ENCODE measurements at regions not wholly inside any gene's neighbourhood (a gene's known extent, or its start where the extent isn't known, plus 50 kb on each side); places are given as distances from the start of the nearest gene placed in this dataset.

DNA sequence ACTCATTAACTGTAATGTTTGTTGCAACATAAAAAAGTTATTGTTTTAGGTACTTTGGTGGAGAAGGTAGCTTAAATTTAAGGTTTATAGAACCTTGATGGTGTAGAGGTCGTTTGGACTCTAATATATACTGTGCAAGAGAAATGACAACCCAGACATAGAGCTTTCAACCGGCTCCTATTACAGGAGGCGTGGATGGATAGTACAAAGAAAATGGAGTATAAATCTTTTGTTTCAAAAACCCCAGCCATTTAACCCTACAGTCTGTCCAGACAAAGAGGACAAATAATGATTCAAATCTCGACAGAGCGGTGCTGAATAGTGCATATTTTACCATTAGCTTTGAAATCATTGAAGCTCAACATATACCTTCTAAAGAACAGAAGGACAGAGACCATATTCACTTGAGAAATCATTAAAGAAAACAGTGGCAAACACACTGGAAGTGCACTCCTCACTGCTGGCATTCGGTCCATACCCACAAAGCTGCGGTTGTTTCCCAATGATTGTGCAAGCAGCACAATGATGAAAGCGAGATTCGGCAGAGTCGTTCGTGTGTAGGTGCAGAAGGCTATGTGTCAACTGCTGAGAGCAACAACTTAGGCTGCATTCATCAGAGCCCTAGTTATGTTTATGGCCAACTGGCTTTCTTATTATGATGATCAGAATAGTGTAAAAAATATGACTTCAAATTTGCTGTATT, 688.6 kb downstream of the NOVA1 start:
- DNase-seq (no peak), ATAC-seq (no peak)
- intact Hi-C loops (cut with DNase I): no loop called here

DNA sequence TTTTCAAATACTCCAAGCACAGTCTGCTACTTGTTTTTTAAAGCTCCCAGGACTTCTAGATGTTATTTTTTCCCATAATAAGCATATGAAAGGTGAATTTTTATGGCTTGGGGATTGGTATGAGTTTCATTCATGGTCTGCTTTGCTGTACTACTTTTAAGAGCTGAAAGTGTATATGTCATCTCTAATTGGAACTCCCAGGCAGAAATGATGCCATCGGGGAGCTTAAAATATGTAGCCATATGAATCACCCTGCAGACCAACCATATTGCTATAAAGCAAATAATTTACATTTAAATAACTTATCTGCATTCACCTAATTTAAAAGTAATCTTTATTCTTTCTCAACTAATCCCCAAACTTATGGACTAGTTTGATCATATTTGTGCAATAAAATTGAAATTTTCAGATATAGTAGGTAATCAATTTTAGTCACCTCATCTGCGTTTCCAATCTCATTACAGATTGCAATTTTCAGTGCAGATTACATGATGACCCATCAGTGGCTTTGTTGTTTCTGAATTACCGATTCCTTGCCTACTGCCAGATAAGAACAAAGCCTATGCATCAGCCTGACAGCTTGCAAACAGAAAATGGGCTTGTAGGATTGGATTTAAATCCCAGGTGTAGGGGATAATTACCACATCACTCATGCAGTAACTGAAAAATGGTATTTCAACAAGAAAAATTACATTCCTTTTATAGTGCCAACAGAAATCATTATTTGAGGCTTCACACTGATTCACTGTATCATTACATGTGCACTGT, 689.4 kb downstream of the NOVA1 start:
- intact Hi-C loops (cut with DNase I): no loop called here
- DNase-seq (no peak), ATAC-seq (no peak)

DNA sequence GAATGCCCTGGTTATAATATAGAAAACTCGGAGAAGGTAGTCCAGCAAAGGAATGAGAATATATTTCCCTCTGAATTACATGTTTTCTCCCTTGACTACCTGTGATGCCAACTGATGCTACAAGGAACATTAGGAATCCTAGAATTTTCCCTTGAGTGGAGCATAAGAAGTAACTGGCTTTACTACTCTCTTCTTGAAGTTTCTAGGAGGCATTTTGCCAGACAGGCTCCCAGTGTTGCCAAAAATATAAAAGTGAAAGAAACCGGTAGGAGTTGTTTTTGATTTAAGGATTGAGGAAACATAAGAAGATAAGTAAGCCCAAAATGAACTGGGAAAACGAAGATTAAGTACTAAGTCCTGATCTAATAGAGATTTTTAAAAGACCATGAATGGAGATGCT, 693.4 kb downstream of the NOVA1 start:
- ATAC-seq: no peak
- intact Hi-C loops (cut with DNase I): no loop called here
- no peak for DNase-seq

DNA sequence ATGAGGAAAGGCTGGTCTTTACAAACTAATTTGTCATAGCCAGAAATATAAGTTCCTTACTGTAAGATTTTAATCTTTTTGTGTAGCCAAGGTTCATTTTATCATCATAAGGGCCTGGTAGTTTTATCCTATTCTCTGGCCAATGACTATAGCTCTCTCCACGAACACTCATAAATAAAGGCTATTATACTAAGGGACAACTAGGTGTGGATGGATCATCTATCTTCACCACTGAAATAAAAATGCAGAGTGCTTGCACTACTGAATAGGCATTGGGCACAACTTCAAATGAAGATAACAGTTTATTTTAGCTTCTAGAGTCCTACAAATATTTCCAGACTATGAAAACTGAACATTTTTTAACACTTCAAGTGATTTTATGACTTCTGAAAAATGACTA, 698.6 kb downstream of the NOVA1 start:
- intact Hi-C loops (cut with DNase I): no loop called here
- ATAC-seq (no peak), DNase-seq (no peak)

DNA sequence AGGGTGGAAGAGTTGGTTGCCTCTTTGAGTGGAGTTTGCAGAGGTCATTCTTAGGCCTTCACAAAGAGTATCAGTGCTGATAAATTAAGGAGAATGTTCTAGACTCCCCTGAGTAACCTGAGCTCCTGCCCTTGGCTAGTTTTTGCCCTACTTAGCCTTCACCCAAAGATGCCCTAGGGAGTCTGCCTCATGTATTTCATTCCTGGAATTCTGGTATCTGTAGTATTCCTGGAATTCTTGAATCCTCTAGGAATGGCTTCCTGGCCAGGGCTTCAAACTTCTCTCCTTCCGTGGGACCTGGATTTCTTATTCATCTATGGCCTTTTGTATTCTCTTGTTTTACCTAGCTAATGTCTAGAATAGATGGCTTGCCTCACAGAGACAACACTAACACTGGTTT, 701.1 kb downstream of the NOVA1 start:
- intact Hi-C loops (cut with DNase I): no loop called here
- ATAC-seq (no peak), DNase-seq (no peak)

DNA sequence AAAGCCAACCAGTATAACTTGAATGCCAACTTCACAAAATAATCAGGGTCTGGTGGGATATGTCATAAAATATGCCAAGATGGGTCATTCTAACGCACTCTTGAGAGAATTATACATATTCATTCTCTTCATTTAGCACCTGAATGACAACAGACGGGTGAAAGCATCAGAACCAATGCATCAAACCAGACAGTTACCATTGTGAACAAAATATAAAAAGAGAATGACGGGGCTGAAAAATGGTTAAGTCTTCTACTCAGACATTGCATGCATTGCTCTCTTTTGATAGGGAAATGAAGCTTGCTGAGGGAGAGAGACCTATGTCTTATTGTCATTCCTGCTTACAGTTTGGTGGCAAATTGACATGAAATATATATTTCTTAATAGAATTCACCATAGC, 702.1 kb downstream of the NOVA1 start:
- intact Hi-C loops (cut with DNase I): no loop called here
- ATAC-seq: no peak
- DNase-seq: no peak

DNA sequence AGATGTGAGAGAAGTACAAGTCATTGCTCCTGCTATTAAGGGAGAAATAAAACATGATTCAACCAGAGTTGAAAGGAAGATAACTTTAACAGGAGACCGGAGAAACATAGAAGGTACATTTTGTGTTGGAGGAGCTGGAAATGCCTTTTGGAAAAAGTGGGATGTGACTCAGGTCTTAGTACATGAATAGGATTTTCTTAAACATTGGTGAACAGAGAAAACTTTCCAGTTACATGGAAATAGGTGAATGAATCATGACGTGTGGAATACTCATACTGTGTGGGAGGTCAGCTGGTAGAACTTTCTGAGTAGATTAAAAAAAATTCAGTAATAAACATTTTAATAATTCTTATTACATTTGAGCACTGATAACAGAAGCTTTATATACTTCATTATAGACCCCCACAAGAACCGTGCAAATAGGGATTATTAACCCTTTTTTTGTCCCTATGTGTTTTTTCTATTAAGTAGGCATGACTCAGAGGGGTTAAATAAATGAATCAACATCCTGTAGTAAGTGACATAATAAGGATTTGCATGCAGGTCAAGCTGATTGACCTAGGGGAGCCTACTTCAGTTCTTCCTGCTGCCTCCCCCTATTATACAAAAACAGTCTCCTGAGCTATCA, 710.5 kb downstream of the NOVA1 start:
- ATAC-seq: no peak
- intact Hi-C loops (cut with DNase I): no loop called here
- DNase-seq: no peak

DNA sequence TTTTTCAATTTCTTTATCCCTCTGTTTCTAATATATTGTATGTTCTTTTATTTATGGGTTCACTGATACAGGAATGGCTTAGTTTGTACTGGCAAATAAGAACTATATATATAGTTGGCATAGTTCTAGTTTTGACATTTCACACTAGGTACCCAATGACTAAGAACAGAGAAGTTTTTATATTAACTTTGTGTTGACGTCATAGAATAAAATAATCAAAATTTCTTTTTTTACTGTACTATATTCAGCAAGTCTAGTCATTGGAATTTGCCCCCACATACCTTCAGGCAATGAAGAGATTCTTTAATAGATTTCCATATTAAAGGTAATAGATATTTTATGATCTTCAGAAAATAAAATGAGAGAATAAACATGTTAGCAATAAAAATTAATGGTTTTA, 713.2 kb downstream of the NOVA1 start:
- intact Hi-C loops (cut with DNase I): no loop called here
- ATAC-seq (no peak), DNase-seq (no peak)

DNA sequence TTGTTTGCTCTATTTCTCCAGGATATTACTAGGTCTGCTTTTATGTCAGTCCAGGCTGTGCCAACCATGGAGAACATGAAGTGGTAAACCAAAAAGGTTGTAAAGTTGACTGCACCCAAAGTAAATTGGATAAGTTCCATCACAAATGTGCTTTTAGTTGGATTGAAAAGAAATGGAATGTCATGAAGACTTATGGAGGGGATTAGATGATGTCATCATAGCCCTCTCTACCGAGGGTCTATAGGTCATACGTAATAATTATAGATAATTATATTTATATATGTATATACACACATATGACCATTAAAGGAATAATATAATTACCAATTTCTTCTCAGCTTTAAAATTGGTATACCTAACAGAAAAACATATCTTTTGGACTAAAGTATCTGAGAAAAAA, 714.9 kb downstream of the NOVA1 start:
- DNase-seq (no peak), ATAC-seq (no peak)
- intact Hi-C loops (cut with DNase I): no loop called here

DNA sequence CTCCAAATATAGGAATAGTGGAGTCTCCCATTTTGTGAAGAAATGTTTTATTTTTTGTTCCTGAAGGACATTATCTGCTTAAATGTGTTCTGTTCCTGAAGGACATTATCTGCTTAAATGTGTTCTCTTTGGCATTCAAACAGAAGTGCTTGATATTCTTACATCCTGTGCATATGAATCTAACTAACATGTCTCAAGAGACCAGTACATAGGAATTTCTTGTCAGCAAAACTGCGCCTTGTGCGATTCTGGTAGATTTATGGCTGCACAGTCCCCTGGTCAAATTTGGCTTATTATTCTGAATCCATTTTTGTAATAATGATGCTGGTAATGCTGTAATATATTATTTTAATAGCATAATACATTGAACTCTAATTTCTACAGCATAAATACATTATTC, 722.4 kb downstream of the NOVA1 start:
- intact Hi-C loops (cut with DNase I): no loop called here
- DNase-seq (no peak), ATAC-seq (no peak)

DNA sequence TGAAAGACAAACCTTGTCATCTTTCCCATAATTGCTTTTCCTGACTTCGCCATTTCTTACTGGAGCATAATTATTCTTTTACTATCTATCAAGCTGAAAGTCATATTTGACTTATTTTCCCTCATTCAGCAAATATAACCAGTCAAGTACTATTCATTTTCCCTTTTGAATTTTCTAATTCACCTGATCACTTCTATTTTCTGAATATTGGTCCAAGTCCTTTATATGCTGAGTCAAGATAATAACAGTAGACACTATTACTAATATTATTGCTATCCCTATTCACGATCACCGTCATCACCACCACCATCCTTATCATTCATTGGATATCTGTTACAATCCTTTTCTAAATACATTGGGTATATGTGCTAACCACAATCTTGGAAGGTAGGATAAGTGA, 728.0 kb downstream of the NOVA1 start:
- DNase-seq: no peak
- intact Hi-C loops (cut with DNase I): no loop called here
- ATAC-seq: no peak

DNA sequence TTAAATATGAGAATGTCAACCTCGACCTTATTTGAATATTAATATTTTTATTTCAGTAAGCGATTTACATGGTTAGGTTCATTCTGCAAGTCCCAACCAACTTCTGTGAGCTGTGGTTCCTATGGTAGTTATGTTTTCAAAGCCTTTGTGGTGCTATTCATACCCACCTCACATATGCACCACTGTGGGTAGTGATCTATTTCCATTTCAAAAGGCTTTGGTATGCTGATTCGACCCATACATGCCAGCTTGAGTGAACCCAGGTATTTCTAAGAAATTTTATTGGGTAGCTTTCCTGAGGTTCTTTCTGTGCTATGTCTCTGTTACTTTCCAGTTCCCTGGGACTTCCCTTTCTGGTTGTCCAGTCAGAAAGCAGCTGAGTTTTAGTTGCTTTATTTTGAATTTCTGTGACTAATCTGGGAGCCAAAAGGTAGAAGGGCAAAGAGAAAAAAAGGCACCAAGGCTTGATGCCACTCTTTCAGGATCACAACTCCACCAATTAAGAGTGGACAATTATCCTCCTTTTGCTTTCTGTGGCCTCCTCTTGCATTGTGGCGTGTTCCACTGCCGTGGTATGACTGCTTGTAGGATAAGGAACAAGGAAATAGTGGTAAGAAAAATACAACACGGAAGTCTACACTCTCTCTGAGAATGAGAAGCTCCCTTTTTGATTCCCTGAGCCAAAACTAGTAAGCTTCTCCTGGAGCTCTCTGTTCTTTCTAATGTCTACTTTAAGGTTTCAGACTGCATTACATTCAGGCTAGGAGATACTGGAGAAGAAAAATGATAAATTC, 729.1 kb downstream of the NOVA1 start:
- intact Hi-C loops (cut with DNase I): no loop called here
- DNase-seq (no peak), ATAC-seq (no peak)

DNA sequence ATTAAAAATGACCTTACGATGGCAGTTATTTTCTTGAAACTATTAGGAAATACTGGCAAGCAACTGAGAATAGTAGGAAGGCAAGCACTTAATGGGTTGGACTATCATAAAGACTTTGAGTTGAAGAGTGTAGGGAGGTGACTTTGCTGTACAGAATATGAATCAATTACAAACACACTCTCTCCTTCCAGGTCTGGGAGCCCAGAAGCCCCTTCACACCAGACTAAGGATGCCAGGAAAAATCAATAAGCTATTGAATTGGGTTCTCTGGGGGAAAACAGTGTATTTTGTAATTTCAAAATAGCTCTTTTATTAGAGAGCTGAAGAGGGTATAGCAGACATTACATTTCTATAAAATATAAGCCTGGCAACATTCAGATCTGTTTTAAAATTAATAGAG, 736.4 kb downstream of the NOVA1 start:
- ATAC-seq (no peak), DNase-seq (no peak)
- intact Hi-C loops (cut with DNase I): no loop called here

DNA sequence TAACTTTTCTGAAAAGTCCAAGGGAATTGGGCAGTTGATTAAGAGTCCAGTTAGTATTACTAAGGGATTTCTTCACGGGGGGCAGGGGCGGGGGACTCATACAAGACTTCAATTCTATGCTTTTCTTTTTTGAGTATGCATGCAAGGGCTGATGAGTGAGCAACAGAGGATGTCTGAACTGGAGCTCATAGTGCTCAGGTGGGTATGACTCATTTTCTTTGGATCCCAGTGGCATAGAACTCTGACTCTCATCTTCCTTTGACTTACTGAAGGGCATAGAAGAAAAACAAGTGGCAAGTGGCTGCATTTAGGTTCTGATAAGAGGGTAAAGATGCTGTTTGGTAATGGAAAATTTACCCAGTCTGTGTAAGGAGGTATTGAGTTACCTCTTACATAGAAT, 749.2 kb downstream of the NOVA1 start:
- DNase-seq (no peak), ATAC-seq (no peak)
- intact Hi-C loops (cut with DNase I): no loop called here

DNA sequence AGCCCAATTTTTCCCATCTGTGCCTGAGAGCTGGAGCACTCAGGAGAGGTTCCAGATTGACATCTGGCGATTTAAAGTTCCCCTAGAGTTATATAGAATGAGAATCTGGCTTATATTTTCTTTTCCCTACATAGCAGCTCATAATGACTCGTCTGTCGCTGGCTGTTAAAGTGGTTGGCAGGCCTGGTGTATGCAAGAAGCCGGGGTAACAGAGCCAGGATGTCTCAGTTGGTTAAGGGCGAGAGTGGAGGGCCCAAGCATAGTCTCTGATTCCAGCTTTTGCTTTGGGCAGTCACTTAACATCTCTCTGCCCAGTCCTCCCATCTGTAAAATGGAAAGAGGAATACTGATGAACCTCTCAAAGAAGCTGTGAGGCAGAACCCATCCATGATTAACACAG, 751.6 kb downstream of the NOVA1 start:
- intact Hi-C loops (cut with DNase I): no loop called here
- ATAC-seq (no peak), DNase-seq (no peak)

DNA sequence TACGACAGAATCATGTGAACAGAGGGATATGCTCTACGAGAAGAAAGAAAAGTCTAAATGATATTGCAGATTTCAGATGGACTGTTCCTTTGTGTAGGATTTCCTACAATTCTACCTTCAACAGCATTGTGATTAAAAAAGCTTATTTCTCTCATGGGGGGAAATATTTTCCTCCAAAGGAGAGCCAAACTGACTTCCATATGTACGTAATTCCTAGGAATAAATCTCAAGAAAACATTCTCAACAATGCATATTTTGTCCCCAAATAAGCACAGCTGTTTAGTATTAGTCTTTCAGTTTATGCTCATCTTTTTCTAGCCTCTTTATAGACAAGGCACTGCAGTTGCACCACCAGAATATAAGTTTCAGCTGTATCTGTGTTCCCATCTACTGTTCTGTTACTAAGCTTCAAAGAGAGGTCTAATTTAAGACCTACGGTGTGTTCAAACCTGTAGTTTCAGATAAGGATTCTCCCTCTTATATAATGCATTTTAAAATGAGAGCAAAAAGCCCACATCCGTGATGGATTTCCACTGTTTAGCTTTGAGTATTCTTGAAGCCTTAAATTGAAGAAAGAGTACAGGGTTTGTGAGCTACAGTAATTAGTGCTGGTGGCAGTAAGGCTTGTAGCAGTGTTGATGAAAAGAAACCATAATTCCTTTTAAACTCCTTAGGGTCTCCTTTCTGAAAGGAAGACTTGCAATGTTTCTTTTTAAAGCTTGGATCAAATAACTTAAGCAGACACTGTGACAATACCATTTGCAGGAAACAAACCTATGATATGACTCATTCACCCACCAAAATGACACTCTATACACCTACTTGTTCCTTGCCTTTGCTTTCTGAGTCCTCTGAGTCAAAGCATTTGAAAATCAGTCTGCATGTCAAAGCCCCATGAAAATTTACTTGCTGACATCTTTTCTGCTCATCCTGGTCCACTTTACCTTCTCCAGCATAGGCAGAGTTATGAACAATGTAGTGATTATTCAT, 754.1 kb downstream of the NOVA1 start:
- intact Hi-C loops (cut with DNase I): no loop called here
- ATAC-seq (no peak), DNase-seq (no peak)

DNA sequence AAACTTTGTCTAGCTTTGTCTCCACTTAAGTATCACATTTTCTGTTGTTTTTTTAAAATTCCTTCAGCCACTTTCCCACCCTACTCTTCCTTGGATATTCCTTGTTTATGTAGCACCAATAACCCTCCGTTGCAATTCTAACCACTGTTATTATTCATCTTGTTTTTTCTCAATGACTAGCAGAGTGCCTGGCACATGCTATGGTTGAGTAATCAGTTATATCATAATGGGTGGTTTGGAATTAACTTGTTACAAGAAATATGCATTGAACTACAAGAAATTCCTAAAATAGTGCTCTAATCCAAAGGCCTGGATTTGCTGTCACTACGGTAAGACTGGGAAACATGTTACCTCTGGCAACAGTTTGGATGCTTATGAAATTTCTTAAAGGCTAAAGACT, 756.6 kb downstream of the NOVA1 start:
- intact Hi-C loops (cut with DNase I): no loop called here
- DNase-seq: no peak
- ATAC-seq: no peak

DNA sequence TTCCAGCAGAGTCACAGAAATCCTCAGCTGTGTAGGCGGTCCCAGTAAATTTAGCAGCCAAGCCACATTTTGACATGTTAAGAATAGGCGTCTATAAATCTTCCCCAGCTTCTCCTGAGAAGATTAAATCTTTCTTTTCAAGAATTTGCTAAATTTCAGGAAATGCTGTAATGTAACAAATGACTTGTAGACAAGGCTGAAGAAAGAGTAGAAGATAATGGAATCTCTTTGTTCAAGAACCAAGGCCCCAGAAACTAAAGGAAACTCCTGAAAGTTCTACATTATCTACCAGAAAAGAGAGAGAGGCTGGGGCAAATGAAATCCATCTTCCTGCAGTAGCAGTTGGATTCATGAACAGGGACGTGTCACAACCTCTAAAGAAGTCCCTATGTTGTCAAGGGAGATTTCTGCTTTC, 760.3 kb downstream of the NOVA1 start:
- intact Hi-C loops (cut with DNase I): no loop called here
- no peak for DNase-seq
- ATAC-seq: no peak

DNA sequence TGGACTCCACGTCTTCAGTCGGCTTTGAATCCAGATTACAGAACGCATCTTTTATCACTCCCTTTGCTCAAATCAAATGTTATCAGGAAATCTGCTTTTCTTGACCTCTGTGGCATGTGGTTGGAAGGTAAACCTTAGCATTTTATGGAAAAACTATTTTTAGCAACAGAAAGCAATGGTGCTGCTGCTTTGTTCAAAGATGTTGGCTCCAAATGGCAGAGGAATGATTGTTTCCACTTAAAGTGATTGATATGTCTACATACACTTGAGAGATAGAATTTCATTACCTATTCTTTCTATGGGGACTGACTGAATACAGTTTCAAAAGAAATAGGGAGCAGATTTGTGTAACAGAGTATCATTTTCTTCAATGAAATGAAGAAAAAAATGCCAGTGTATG, 761.2 kb downstream of the NOVA1 start:
- intact Hi-C loops (cut with DNase I): no loop called here
- ATAC-seq (no peak), DNase-seq (no peak)

Measured in left cardiac atrium (tissue), 4 donors.